ENCODE measurements at regions not wholly inside any gene's neighbourhood (a gene's known extent, or its start where the extent isn't known, plus 50 kb on each side); places are given as distances from the start of the nearest gene placed in this dataset.
"Not testable (repeated sequence)": the region's sequence is repeated elsewhere in the genome, so short reads cannot be mapped to it uniquely, and the experiment has no call there.

DNA sequence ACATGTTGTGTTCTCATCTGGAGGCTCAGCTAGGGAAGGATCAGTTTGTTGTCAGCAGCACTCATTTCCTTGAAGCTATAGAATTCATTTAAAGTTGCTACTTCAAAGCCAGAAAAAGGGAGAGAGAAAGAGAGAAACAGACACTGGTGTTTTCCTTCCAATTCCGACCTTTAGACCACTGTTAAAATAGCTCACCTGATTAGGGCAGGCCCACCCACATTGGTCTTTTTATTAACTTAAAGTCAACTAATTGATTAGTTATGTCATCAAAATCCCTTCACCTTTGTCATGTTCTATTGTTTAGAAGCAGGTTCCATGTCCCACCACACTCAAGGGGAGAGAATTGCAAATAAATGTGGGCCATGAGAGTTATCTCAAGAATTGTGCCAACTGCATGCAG lies 560.2 kb downstream of the PCDH17 start:
- DNase-seq (ENCODE audit: low spot score): no peak

- no peak for DNase-seq (ENCODE audit: low spot score)
Observed at GRCh38 chr13:58202099-58202498, 570.6 kb downstream of the PCDH17 start.

- DNase-seq (ENCODE audit: low spot score): no peak
Observed at GRCh38 chr13:58207501-58207900, 576.0 kb downstream of the PCDH17 start.

- no peak for DNase-seq (ENCODE audit: low spot score)
Observed at GRCh38 chr13:58235454-58235853, 603.9 kb downstream of the PCDH17 start.

GRCh38 chr13:58238972-58239773 lies 607.6 kb downstream of the PCDH17 start:
- DNase-seq (ENCODE audit: low spot score): no peak

- no peak for DNase-seq (ENCODE audit: low spot score)
Observed at GRCh38 chr13:58239774-58240268, 608.3 kb downstream of the PCDH17 start.

DNA sequence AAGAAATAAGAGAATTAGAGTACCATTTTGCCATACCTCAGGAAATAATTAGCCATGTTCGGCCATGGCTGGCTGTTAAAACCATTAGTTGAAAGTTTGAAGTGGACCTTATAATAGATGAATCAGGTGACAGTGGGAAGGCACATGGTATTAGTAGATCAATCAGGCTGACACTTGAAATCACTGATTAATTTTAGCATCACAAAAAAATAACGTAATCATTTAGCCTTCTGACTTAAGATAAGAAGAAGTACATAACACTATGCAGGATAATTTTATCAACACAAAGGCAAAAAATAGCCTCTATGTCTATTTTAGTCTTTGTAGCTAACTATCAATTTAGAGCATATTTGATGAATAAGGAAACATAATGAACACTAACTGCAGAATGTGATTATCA lies 615.5 kb downstream of the PCDH17 start:
- DNase-seq (ENCODE audit: low spot score): no peak

GRCh38 chr13:58254943-58255342 lies 623.4 kb downstream of the PCDH17 start:
- DNase-seq (ENCODE audit: low spot score): no peak

DNA sequence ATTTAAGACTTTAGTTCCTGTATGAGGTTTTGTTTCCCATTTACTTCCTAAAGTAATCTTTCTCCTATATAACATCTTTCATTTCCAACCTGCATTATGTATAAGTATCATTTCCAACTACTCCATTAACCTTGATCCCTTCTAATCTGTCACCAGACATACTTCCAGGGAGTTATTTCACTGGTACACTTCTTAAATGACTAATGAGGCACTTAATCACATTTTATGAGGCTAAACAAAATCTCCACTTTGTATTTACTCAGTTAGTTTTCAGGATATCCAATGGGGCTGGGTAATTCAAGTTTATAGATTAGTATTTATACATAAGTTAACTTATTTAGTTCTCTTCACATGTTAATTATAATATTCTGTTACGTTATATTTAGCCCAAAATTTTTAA lies 634.7 kb downstream of the PCDH17 start:
- DNase-seq (ENCODE audit: low spot score): no peak

GRCh38 chr13:58298556-58299135 lies 667.1 kb downstream of the PCDH17 start:
- no peak for DNase-seq (ENCODE audit: low spot score)

DNA sequence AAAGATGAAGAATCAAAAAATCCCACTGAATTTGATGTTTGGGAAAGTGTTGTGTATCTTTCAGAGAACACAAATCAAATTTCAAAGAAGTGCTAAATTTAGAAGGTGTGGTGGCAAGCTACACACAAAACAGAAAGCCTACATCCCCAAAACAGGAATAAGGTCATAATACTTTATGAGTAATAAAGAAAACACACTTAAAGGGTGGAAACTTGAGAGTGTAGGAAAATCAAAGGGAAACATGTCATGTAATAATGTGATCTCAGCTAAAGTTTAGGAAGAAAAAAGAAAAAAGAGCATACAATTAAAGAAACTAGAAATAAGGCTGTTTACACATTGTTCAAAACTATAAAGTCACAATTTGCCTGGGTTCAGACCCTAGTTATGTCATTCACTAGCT lies 668.7 kb downstream of the PCDH17 start:
- DNase-seq (ENCODE audit: low spot score): no peak

GRCh38 chr13:58300974-58301681 lies 669.6 kb downstream of the PCDH17 start:
- no peak for DNase-seq (ENCODE audit: low spot score)

DNA sequence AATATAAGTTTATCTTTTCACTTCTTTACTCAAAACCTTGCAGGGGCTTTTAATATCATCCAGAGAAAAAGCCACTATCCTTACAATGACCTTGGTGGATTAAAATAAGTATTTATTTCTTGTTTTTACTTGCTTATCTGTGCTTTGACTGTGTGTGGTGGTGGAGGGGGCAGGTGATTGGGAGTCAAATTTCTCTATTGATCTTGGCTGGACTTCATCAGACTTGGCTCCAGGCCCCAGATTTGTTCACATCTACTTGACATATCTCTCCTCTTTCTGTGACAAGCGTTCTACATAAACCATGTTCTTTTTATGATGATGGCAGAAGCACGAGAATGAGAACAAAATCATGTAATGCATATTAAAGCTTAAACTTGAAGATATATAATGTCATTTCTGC lies 670.8 kb downstream of the PCDH17 start:
- DNase-seq (ENCODE audit: low spot score): no peak

GRCh38 chr13:58306062-58306461 lies 674.5 kb downstream of the PCDH17 start:
- DNase-seq (ENCODE audit: low spot score): no peak

GRCh38 chr13:58313219-58313618 lies 681.7 kb downstream of the PCDH17 start:
- no peak for DNase-seq (ENCODE audit: low spot score)

GRCh38 chr13:58318495-58319167 lies 687.1 kb downstream of the PCDH17 start:
- no peak for DNase-seq (ENCODE audit: low spot score)

DNA sequence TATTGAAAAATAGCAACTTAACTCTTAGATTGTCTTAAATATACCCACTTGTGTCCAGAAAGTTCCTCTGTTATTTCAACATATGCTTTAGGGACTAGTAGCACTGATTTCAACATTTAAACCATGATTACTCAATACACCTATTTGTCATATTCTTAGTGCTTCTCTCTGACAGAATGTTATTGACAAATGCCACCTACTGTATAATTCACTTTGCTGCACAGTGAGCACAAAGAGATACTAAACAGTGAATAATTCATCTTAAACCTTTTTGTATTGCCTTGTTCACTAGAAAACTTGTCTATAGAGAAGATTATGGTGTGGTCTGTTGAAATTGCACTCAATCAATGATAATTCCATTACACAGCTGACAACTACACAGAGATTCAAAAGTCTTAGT lies 692.6 kb downstream of the PCDH17 start:
- no peak for DNase-seq (ENCODE audit: low spot score)

DNA sequence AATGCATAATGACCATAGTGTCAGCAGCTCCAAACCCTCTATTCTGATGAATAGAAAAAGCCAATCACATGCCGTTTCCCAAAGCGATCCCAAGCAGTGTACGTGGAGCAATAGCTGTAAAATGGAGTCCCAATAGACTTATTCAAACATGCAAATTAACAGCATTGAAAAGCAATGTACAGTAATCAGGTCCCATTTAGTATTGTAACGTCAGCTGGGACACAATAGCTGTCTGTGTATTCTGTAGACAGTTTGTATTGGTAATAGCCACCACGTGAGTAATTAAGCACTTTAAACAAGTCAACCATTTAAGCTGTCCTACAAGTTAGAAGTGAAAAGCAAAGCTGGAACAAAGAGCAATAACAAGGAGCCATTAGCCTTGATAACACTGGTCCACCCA lies 698.2 kb downstream of the PCDH17 start:
- no peak for DNase-seq (ENCODE audit: low spot score)

DNA sequence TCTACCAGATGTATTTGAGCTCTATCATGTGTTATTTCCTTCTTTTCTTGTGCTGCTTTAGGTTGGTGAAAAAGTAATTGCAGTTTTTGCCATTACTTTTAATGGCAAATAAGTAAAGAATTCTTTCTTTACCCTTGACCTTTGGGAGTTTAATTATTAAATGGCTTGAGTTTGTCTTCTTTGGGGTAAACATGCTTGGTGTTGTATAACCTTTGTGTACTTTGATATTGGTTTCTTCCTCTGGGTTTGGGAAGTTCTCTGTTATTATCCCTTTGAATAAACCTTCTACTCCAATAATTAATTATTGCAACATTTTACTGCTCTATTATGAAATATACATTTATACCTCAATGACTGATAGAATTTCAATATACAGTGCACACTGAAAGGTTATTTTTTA lies 709.4 kb downstream of the PCDH17 start:
- no peak for DNase-seq (ENCODE audit: low spot score)

GRCh38 chr13:58341318-58341717 lies 709.8 kb downstream of the PCDH17 start:
- DNase-seq (ENCODE audit: low spot score): no peak

- DNase-seq (ENCODE audit: low spot score): peak; percentile 69
Observed at GRCh38 chr13:58343076-58343475, 711.5 kb downstream of the PCDH17 start.

DNA sequence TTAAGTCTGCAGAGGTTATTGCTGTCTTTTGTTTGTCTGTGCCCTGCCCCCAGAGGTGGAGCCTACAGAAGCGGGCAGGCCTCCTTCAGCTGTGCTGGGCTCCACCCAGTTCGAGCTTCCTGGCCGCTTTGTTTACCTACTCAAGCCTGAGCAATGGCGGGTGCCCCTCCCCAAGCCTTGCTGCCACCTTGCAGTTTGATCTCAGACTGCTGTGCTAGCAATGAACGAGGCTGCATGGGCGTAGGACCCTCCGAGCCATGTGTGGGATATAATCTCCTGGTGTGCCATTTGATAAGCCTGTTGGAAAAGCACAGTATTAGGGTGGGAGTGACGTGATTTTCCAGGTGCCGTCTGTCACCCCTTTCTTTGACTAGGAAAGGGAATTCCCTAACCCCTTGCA lies 720.6 kb downstream of the PCDH17 start:
- not testable (repeated sequence) for DNase-seq (ENCODE audit: low spot score)

DNA sequence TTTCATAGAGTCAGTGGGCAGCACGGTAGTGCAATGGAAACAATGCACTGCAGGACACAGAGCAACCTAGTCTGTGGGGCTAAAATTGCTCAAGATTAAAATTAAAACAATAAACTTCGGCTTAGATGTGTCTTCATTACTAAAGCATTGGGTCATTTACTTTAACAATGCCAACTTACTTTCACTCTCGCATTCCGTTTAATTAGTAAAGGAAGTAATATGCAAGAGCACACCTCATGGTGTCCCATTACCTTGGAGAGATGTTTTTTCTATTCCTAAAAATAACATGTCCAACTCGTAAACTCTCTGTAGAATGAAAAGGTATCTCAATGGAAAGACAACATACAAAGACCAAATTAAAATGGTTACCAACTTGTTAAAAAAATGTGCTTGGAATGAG lies 738.4 kb downstream of the PCDH17 start:
- DNase-seq (ENCODE audit: low spot score): no peak

All from kidney capillary endothelial cell (primary cell).